ENCODE measurements at regions not wholly inside any gene's neighbourhood (a gene's known extent, or its start where the extent isn't known, plus 50 kb on each side); places are given as distances from the start of the nearest gene placed in this dataset.

GRCh38 chr6:85756982-85757381 is 114.3 kb upstream of the SYNCRIP start:
- TF ChIP-seq POLR2AphosphoS5 (IDR thresholded peaks at IDR 0.05; ENCODE audit: borderline replicate concordance, low read depth, low read length) (no peak), EZH2 (IDR thresholded peaks at IDR 0.05) (no peak)

Data from SK-N-MC (cell line).